Right lobe of liver (tissue), 6 donors: ENCODE measurements at regions not wholly inside any gene's neighbourhood (a gene's known extent, or its start where the extent isn't known, plus 50 kb on each side); places are given as distances from the start of the nearest gene placed in this dataset.

ENCODE experiments used
- ATAC-seq, 4 donors: fragments of 200-7000 bp; cut with Tn5 transposase; one replicate each; pipeline ENCODE4 v1.9.1; 2020; ENCODE audit warnings: mild to moderate bottlenecking in 4 of 4, moderate library complexity in 4 of 4
- DNase-seq, 3 donors: peaks; one replicate each; pipeline ENCODE4 v3.0.0-alpha.2; 2020
- H3K27ac ChIP-seq, 3 donors: fragments of 200-600 bp; one replicate each; pipeline ENCODE4 v1.8.0; 2022
- H3K27me3 ChIP-seq, 2 donors: fragments of 200-600 bp; one replicate each; pipeline ENCODE4 v1.8.0; 2022
- H3K36me3 ChIP-seq, 4 donors: fragments of 200-600 bp; sonication (generic) in 1 of 4; one replicate each; pipeline versions ENCODE4 v1.5.1 to v1.8.0; 2017 to 2022; ENCODE audit warnings: control low read depth in 1 of 4
- H3K4me1 ChIP-seq, 4 donors: fragments of 200-600 bp; sonication (generic) in 1 of 4; one replicate each; pipeline versions ENCODE4 v1.5.1 to v1.8.0; 2017 to 2022; ENCODE audit warnings: control low read depth in 1 of 4
- H3K4me3 ChIP-seq, 3 donors: fragments of 200-600 bp; one replicate each; pipeline ENCODE4 v1.8.0; 2022
- H3K9me3 ChIP-seq, 4 donors: fragments of 200-600 bp; sonication (generic) in 1 of 4; one replicate each; pipeline versions ENCODE4 v1.5.1 to v1.8.0; 2017 to 2022; ENCODE audit warnings: control low read depth in 1 of 4
- CTCF ChIP-seq, 4 donors: fragments of 200-600 bp in 3 of 4; fragments of 450-650 bp in 1 of 4; IDR thresholded peaks; one replicate each; pipeline versions ENCODE4 v1.5.1 to v1.8.0; 2016 to 2022; ENCODE audit warnings: antibody characterized with exemption in 4 of 4, mild to moderate bottlenecking in 2 of 4
- POLR2A ChIP-seq: fragments of 450-650 bp; IDR thresholded peaks from one replicate; pipeline ENCODE4 v1.6.1; 2017; ENCODE audit warnings: antibody characterized with exemption, mild to moderate bottlenecking
- WGBS: methylation state at CpG from one replicate; pipeline ENCODE4 v1.1.6; 2018; ENCODE audit warnings: low coverage, low lambda C conversion rate; ENCODE audit not compliant: insufficient coverage; ENCODE audit errors: missing lambda C conversion rate; 5-methylcytosine and 5-hydroxymethylcytosine counted together
- intact Hi-C, 2 donors: fragments of 100-400 bp; cut with DNase I; formaldehyde crosslinking; loops; one replicate each; pipeline versions ENCODE4 v1.11.2 to v1.14.1; 2022
- donor health status: DM: no; HTN: yes; CAD: no.
- donor health status: DM: no; HTN: no; CAD: no.
- donor health status: DM: no; HTN: no; CAD: no.
- donor health status: DM: no; HTN: yes; CAD: no.
- donor health status: DM: no; HTN: yes; CAD: no.

- H3K4me1 ChIP-seq = no peaks in the 10 kb centered on the region
- 18% methylated on average over 2 of the region's 2 CpGs for WGBS
- ATAC-seq = no peak
- H3K27me3 ChIP-seq = no peaks in the 10 kb centered on the region
- H3K27ac ChIP-seq = no peak overlapping the region
- intact Hi-C loops = no loop called here
- no peaks in the 10 kb centered on the region for H3K9me3 ChIP-seq
- H3K4me3 ChIP-seq = no peak overlapping the region
- no peaks in the 10 kb centered on the region for H3K36me3 ChIP-seq
- no peak for DNase-seq
- TF ChIP-seq POLR2A (no peak), CTCF (IDR thresholded peaks at IDR 0.05) (no peak)
Measured at GRCh38 chr4:180491210-180491609, 1752.0 kb upstream of the TENM3 start.

- no peak for DNase-seq
- intact Hi-C loops = no loop called here
- WGBS = 47% methylated on average over 3 of the region's 3 CpGs
- H3K27ac ChIP-seq = no peak overlapping the region
- ATAC-seq = no peak
- no peaks in the 10 kb centered on the region for H3K27me3 ChIP-seq
- no peak overlapping the region for H3K4me3 ChIP-seq
- no peaks in the 10 kb centered on the region for H3K4me1 ChIP-seq
- no peak for TF ChIP-seq CTCF (IDR thresholded peaks at IDR 0.05)
- TF ChIP-seq POLR2A = no peak
- no peaks in the 10 kb centered on the region for H3K36me3 ChIP-seq
- no peaks in the 10 kb centered on the region for H3K9me3 ChIP-seq
Measured at GRCh38 chr4:180493299-180493698, 1749.9 kb upstream of the TENM3 start.

GRCh38 chr4:180500154-180500553 lies 1743.0 kb upstream of the TENM3 start:
- Histone ChIP-seq H3K9me3 (no peaks in the 10 kb centered on the region), H3K27me3 (no peaks in the 10 kb centered on the region), H3K4me1 (no peaks in the 10 kb centered on the region), H3K27ac (no peak overlapping the region), H3K36me3 (no peaks in the 10 kb centered on the region), H3K4me3 (no peak overlapping the region)
- WGBS = 47% methylated on average over 3 of the region's 3 CpGs
- DNase-seq (no peak), ATAC-seq (no peak)
- intact Hi-C loops = no loop called here
- TF ChIP-seq POLR2A (no peak), CTCF (IDR thresholded peaks at IDR 0.05) (no peak)

- Histone ChIP-seq H3K4me1 (no peaks in the 10 kb centered on the region), H3K4me3 (no peak overlapping the region), H3K9me3 (no peaks in the 10 kb centered on the region), H3K27me3 (no peaks in the 10 kb centered on the region), H3K36me3 (no peaks in the 10 kb centered on the region), H3K27ac (no peak overlapping the region)
- DNase-seq (no peak), ATAC-seq (no peak)
- 51% methylated on average over 3 of the region's 3 CpGs for WGBS
- TF ChIP-seq CTCF (IDR thresholded peaks at IDR 0.05) (no peak), POLR2A (no peak)
- intact Hi-C loops = no loop called here
Measured at GRCh38 chr4:180512801-180513475, 1730.3 kb upstream of the TENM3 start.

- H3K36me3 ChIP-seq = no peaks in the 10 kb centered on the region
- no peaks in the 10 kb centered on the region for H3K4me1 ChIP-seq
- no peaks in the 10 kb centered on the region for H3K27me3 ChIP-seq
- intact Hi-C loops = no loop called here
- no peak for DNase-seq
- 34% methylated on average over 4 of the region's 4 CpGs for WGBS
- no peaks in the 10 kb centered on the region for H3K9me3 ChIP-seq
- ATAC-seq = no peak
- TF ChIP-seq POLR2A (no peak), CTCF (IDR thresholded peaks at IDR 0.05) (no peak)
- H3K4me3 ChIP-seq = no peak overlapping the region
- H3K27ac ChIP-seq = no peak overlapping the region
Measured at GRCh38 chr4:180518906-180519305, 1724.3 kb upstream of the TENM3 start.
